ENCODE measurements at regions not wholly inside any gene's neighbourhood (a gene's known extent, or its start where the extent isn't known, plus 50 kb on each side); places are given as distances from the start of the nearest gene placed in this dataset.

- Histone ChIP-seq H3K9me3 (ENCODE audit: low read depth, low read length) (no peaks in the 10 kb centered on the region), H3K4me3 (no peak overlapping the region), H3K9ac (ENCODE audit: insufficient read length) (no peak overlapping the region), H3K36me3 (ENCODE audit: insufficient read depth, low read length) (no peaks in the 10 kb centered on the region), H3K27ac (no peak overlapping the region)
- no peak for TF ChIP-seq EZH2 (IDR thresholded peaks at IDR 0.05)
- no peak for TF ChIP-seq FOXP2 (optimal IDR thresholded peaks at IDR 0.05; ENCODE audit: control extremely low read depth, extremely low read length, insufficient read depth)
- no peak for TF ChIP-seq POLR2AphosphoS5 (IDR thresholded peaks at IDR 0.05; ENCODE audit: borderline replicate concordance, low read depth, low read length)
- no peak for DNase-seq (ENCODE audit: low read depth, low spot score)
Measured at GRCh38 chr21:43320526-43320925, 106.4 kb downstream of the SIK1 start.

- DNase-seq (ENCODE audit: low read depth, low spot score) = no peak
- TF ChIP-seq POLR2AphosphoS5 (IDR thresholded peaks at IDR 0.05; ENCODE audit: borderline replicate concordance, low read depth, low read length) (no peak), FOXP2 (optimal IDR thresholded peaks at IDR 0.05; ENCODE audit: control extremely low read depth, extremely low read length, insufficient read depth) (no peak), EZH2 (IDR thresholded peaks at IDR 0.05) (no peak)
- Histone ChIP-seq H3K9me3 (ENCODE audit: low read depth, low read length) (no peaks in the 10 kb centered on the region), H3K27ac (no peak overlapping the region), H3K36me3 (ENCODE audit: insufficient read depth, low read length) (no peaks in the 10 kb centered on the region), H3K4me3 (no peak overlapping the region), H3K9ac (ENCODE audit: insufficient read length) (no peak overlapping the region)
Measured at GRCh38 chr21:43318841-43319781, 107.8 kb downstream of the SIK1 start.

GRCh38 chr21:43318368-43318767 lies 108.6 kb downstream of the SIK1 start:
- no peak overlapping the region for H3K27ac ChIP-seq
- no peak overlapping the region for H3K9ac ChIP-seq (ENCODE audit: insufficient read length)
- no peaks in the 10 kb centered on the region for H3K36me3 ChIP-seq (ENCODE audit: insufficient read depth, low read length)
- no peaks in the 10 kb centered on the region for H3K9me3 ChIP-seq (ENCODE audit: low read depth, low read length)
- no peak overlapping the region for H3K4me3 ChIP-seq
- TF ChIP-seq EZH2 (IDR thresholded peaks at IDR 0.05) (no peak), FOXP2 (optimal IDR thresholded peaks at IDR 0.05; ENCODE audit: control extremely low read depth, extremely low read length, insufficient read depth) (no peak), POLR2AphosphoS5 (IDR thresholded peaks at IDR 0.05; ENCODE audit: borderline replicate concordance, low read depth, low read length) (no peak)
- no peak for DNase-seq (ENCODE audit: low read depth, low spot score)

GRCh38 chr21:43317959-43318358 lies 109.0 kb downstream of the SIK1 start:
- Histone ChIP-seq H3K9me3 (ENCODE audit: low read depth, low read length) (no peaks in the 10 kb centered on the region), H3K36me3 (ENCODE audit: insufficient read depth, low read length) (no peaks in the 10 kb centered on the region), H3K4me3 (no peak overlapping the region), H3K27ac (no peak overlapping the region), H3K9ac (ENCODE audit: insufficient read length) (no peak overlapping the region)
- no peak for TF ChIP-seq FOXP2 (optimal IDR thresholded peaks at IDR 0.05; ENCODE audit: control extremely low read depth, extremely low read length, insufficient read depth)
- TF ChIP-seq POLR2AphosphoS5 (IDR thresholded peaks at IDR 0.05; ENCODE audit: borderline replicate concordance, low read depth, low read length) = no peak
- TF ChIP-seq EZH2 (IDR thresholded peaks at IDR 0.05) = no peak
- no peak for DNase-seq (ENCODE audit: low read depth, low spot score)

GRCh38 chr21:43317254-43317748 lies 109.6 kb downstream of the SIK1 start:
- Histone ChIP-seq H3K36me3 (ENCODE audit: insufficient read depth, low read length) (no peaks in the 10 kb centered on the region), H3K9me3 (ENCODE audit: low read depth, low read length) (no peaks in the 10 kb centered on the region), H3K9ac (ENCODE audit: insufficient read length) (no peak overlapping the region), H3K27ac (no peak overlapping the region), H3K4me3 (no peak overlapping the region)
- TF ChIP-seq POLR2AphosphoS5 (IDR thresholded peaks at IDR 0.05; ENCODE audit: borderline replicate concordance, low read depth, low read length) (no peak), EZH2 (IDR thresholded peaks at IDR 0.05) (no peak), FOXP2 (optimal IDR thresholded peaks at IDR 0.05; ENCODE audit: control extremely low read depth, extremely low read length, insufficient read depth) (no peak)
- no peak for DNase-seq (ENCODE audit: low read depth, low spot score)

GRCh38 chr21:43316156-43316845 lies 110.6 kb downstream of the SIK1 start:
- DNase-seq (ENCODE audit: low read depth, low spot score) = no peak

GRCh38 chr21:43315244-43316137 lies 111.4 kb downstream of the SIK1 start:
- DNase-seq (ENCODE audit: low read depth, low spot score) = no peak
- Histone ChIP-seq H3K36me3 (ENCODE audit: insufficient read depth, low read length) (no peaks in the 10 kb centered on the region), H3K4me3 (no peak overlapping the region), H3K27ac (no peak overlapping the region), H3K9me3 (ENCODE audit: low read depth, low read length) (no peaks in the 10 kb centered on the region), H3K9ac (ENCODE audit: insufficient read length) (no peak overlapping the region)
- no peak for TF ChIP-seq EZH2 (IDR thresholded peaks at IDR 0.05)
- TF ChIP-seq POLR2AphosphoS5 (IDR thresholded peaks at IDR 0.05; ENCODE audit: borderline replicate concordance, low read depth, low read length) = no peak
- no peak for TF ChIP-seq FOXP2 (optimal IDR thresholded peaks at IDR 0.05; ENCODE audit: control extremely low read depth, extremely low read length, insufficient read depth)

More at GRCh38 chr21:43316156-43316845, 110.6 kb downstream of the SIK1 start:
- no peak overlapping the region for H3K27ac ChIP-seq
- no peaks in the 10 kb centered on the region for H3K9me3 ChIP-seq (ENCODE audit: low read depth, low read length)
- no peak overlapping the region for H3K9ac ChIP-seq (ENCODE audit: insufficient read length)
- no peak overlapping the region for H3K4me3 ChIP-seq
- no peaks in the 10 kb centered on the region for H3K36me3 ChIP-seq (ENCODE audit: insufficient read depth, low read length)
- no peak for TF ChIP-seq FOXP2 (optimal IDR thresholded peaks at IDR 0.05; ENCODE audit: control extremely low read depth, extremely low read length, insufficient read depth)
- no peak for TF ChIP-seq POLR2AphosphoS5 (IDR thresholded peaks at IDR 0.05; ENCODE audit: borderline replicate concordance, low read depth, low read length)
- TF ChIP-seq EZH2 (IDR thresholded peaks at IDR 0.05) = no peak

All from SK-N-MC (cell line).